OCI-LY7 (cell line): ENCODE measurements at regions not wholly inside any gene's neighbourhood (a gene's known extent, or its start where the extent isn't known, plus 50 kb on each side); places are given as distances from the start of the nearest gene placed in this dataset.

ENCODE experiments used
- EZH2phosphoT487 ChIP-seq: fragments of 200-600 bp; sonication (generic); IDR thresholded peaks from 2 replicates; pipeline ENCODE4 v1.6.1; 2018; ENCODE audit warnings: low read depth, borderline replicate concordance, mild to moderate bottlenecking, mixed run types, antibody characterized with exemption, low read length, moderate library complexity, mixed read lengths
- TF ChIP-seq, protein P1 (sequence below): fragments of 200-600 bp; sonication (generic); conservative IDR thresholded peaks from 2 replicates; pipeline ENCODE4 v1.5.1; 2014; ENCODE audit warnings: mild to moderate bottlenecking, antibody characterized with exemption, low read length, moderate library complexity, mixed read lengths

DNA sequence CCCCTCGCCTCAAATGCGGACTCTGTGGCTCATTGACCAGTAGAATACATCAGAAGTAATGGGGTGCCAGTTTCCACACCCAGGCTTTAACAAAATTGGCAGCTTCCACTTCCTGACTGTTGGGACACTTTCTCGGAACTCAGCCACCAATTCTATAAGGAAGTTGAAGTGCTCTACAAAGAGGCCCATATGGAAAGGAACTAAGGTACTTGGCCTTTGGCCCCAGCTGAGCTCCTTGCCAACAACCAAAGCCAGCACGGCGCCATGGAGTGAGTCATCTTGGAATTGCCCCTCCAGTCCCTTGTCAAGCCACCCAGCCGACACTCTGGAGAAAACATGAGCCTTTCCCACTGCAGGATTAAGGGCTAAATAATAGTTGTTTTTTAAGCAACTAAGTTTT lies 262.2 kb upstream of the INTU start:
- TF ChIP-seq, protein P1, sequence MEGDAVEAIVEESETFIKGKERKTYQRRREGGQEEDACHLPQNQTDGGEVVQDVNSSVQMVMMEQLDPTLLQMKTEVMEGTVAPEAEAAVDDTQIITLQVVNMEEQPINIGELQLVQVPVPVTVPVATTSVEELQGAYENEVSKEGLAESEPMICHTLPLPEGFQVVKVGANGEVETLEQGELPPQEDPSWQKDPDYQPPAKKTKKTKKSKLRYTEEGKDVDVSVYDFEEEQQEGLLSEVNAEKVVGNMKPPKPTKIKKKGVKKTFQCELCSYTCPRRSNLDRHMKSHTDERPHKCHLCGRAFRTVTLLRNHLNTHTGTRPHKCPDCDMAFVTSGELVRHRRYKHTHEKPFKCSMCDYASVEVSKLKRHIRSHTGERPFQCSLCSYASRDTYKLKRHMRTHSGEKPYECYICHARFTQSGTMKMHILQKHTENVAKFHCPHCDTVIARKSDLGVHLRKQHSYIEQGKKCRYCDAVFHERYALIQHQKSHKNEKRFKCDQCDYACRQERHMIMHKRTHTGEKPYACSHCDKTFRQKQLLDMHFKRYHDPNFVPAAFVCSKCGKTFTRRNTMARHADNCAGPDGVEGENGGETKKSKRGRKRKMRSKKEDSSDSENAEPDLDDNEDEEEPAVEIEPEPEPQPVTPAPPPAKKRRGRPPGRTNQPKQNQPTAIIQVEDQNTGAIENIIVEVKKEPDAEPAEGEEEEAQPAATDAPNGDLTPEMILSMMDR = no peak
- no peak for TF ChIP-seq EZH2phosphoT487
